ENCODE measurements at regions not wholly inside any gene's neighbourhood (a gene's known extent, or its start where the extent isn't known, plus 50 kb on each side); places are given as distances from the start of the nearest gene placed in this dataset.

DNA sequence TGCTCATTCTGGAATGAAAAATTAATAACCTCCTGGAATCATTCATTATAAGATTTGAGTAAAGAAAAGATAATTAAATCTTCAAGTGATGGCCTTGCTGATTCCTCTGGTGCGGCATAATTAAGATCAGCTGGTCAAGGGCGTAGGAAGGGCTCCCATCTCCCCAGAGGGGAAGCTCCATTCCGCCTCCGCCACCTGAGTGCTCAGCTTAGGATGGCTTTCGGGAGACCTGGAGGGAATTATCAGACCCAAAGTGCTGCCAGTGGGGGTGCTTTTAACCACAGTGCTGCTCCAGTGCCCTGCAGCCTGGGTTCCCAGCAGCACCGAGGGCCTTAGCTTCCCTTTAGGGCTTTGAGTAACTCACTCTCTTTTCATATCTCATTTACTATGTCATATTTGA lies 556.6 kb upstream of the RGMA start:
- ATAC-seq: no peak
- TF ChIP-seq ARNTL (CRISPR knock-in tag; IDR thresholded peaks at IDR 0.05; ENCODE audit: borderline replicate concordance, low read depth) (no peak), OSR1 (CRISPR knock-in tag; IDR thresholded peaks at IDR 0.05) (no peak), ZNF8 (CRISPR knock-in tag; IDR thresholded peaks at IDR 0.05) (no peak), SNAI2 (CRISPR knock-in tag; IDR thresholded peaks at IDR 0.05) (no peak), ZC3H10 (CRISPR knock-in tag; IDR thresholded peaks at IDR 0.05) (no peak), RARB (CRISPR knock-in tag; IDR thresholded peaks at IDR 0.05) (no peak), TCF4 (CRISPR knock-in tag; IDR thresholded peaks at IDR 0.05; ENCODE audit: borderline replicate concordance) (no peak), ZFP3 (CRISPR knock-in tag; IDR thresholded peaks at IDR 0.05) (no peak), PPARA (CRISPR knock-in tag; IDR thresholded peaks at IDR 0.05; ENCODE audit: borderline replicate concordance) (no peak), CSDC2 (CRISPR knock-in tag; IDR thresholded peaks at IDR 0.05) (no peak), ISL1 (CRISPR knock-in tag; IDR thresholded peaks at IDR 0.05) (no peak), GLIS3 (CRISPR knock-in tag; IDR thresholded peaks at IDR 0.05) (no peak), ZNF565 (CRISPR knock-in tag; conservative IDR thresholded peaks at IDR 0.05; ENCODE audit: low read depth) (no peak)
- TF ChIP-seq, protein P1, sequence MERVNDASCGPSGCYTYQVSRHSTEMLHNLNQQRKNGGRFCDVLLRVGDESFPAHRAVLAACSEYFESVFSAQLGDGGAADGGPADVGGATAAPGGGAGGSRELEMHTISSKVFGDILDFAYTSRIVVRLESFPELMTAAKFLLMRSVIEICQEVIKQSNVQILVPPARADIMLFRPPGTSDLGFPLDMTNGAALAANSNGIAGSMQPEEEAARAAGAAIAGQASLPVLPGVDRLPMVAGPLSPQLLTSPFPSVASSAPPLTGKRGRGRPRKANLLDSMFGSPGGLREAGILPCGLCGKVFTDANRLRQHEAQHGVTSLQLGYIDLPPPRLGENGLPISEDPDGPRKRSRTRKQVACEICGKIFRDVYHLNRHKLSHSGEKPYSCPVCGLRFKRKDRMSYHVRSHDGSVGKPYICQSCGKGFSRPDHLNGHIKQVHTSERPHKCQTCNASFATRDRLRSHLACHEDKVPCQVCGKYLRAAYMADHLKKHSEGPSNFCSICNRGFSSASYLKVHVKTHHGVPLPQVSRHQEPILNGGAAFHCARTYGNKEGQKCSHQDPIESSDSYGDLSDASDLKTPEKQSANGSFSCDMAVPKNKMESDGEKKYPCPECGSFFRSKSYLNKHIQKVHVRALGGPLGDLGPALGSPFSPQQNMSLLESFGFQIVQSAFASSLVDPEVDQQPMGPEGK (CRISPR knock-in tag; IDR thresholded peaks at IDR 0.05; ENCODE audit: borderline replicate concordance): no peak
- TF ChIP-seq, protein P2, sequence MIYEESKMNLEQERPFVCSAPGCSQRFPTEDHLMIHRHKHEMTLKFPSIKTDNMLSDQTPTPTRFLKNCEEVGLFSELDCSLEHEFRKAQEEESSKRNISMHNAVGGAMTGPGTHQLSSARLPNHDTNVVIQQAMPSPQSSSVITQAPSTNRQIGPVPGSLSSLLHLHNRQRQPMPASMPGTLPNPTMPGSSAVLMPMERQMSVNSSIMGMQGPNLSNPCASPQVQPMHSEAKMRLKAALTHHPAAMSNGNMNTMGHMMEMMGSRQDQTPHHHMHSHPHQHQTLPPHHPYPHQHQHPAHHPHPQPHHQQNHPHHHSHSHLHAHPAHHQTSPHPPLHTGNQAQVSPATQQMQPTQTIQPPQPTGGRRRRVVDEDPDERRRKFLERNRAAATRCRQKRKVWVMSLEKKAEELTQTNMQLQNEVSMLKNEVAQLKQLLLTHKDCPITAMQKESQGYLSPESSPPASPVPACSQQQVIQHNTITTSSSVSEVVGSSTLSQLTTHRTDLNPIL (CRISPR knock-in tag; IDR thresholded peaks at IDR 0.05; ENCODE audit: low read depth): no peak
- TF ChIP-seq, protein P3, sequence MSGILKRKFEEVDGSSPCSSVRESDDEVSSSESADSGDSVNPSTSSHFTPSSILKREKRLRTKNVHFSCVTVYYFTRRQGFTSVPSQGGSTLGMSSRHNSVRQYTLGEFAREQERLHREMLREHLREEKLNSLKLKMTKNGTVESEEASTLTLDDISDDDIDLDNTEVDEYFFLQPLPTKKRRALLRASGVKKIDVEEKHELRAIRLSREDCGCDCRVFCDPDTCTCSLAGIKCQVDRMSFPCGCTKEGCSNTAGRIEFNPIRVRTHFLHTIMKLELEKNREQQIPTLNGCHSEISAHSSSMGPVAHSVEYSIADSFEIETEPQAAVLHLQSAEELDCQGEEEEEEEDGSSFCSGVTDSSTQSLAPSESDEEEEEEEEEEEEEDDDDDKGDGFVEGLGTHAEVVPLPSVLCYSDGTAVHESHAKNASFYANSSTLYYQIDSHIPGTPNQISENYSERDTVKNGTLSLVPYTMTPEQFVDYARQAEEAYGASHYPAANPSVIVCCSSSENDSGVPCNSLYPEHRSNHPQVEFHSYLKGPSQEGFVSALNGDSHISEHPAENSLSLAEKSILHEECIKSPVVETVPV (CRISPR knock-in tag; IDR thresholded peaks at IDR 0.05): no peak
- TF ChIP-seq, protein P4, sequence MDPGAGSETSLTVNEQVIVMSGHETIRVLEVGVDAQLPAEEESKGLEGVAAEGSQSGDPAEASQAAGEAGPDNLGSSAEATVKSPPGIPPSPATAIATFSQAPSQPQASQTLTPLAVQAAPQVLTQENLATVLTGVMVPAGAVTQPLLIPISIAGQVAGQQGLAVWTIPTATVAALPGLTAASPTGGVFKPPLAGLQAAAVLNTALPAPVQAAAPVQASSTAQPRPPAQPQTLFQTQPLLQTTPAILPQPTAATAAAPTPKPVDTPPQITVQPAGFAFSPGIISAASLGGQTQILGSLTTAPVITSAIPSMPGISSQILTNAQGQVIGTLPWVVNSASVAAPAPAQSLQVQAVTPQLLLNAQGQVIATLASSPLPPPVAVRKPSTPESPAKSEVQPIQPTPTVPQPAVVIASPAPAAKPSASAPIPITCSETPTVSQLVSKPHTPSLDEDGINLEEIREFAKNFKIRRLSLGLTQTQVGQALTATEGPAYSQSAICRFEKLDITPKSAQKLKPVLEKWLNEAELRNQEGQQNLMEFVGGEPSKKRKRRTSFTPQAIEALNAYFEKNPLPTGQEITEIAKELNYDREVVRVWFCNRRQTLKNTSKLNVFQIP (CRISPR knock-in tag; IDR thresholded peaks at IDR 0.05; ENCODE audit: borderline replicate concordance, low read depth): no peak

DNA sequence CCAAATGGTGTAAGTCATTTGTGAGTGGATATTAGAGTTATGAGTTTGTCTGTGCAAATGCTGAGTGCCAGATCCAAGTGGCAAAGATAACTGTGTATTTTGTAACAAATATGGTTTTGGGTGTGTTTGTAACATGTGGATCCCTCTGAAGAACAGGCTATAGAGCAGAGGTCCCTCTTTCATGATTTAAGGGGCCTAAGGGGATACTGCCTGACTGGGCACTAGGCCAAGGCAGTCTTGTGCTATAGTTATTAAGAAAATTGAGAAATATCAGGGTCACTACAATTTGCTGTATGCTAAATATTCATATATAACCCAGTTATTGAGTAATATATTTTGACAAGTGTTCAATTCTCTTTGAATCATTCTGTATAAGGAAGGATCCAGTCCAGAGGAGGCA lies 555.6 kb upstream of the RGMA start:
- no peak for ATAC-seq
- TF ChIP-seq, protein P2 (CRISPR knock-in tag; IDR thresholded peaks at IDR 0.05; ENCODE audit: low read depth): no peak
- TF ChIP-seq SNAI2 (CRISPR knock-in tag; IDR thresholded peaks at IDR 0.05): no peak

DNA sequence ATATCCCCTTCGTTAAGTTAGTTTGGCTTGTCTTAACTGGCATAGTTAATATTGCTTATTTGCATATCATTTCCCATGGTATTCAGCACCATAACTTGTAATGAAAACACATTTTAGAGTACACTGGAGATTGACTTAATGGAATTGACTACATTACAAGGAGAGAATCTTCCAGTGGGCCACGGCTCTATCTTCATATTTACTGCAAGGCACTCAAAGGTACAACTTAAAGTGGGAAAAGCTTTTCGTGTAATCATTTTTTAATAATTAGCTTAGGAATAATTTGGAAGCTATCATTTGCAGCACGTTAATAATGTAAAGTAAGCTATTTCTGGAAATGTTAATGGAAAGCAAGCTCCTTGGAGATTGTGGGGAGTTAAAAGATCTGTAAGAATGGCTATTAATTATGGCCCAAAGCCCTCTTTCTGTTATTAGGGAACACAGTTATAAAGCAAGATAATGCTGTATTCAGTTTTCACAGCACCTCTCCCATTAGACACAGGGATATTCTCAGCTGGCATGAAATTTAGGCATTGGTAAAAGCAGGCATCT lies 551.5 kb upstream of the RGMA start:
- no peak for ATAC-seq
- TF ChIP-seq, protein P1 (CRISPR knock-in tag; IDR thresholded peaks at IDR 0.05; ENCODE audit: borderline replicate concordance): no peak
- TF ChIP-seq, protein P5, sequence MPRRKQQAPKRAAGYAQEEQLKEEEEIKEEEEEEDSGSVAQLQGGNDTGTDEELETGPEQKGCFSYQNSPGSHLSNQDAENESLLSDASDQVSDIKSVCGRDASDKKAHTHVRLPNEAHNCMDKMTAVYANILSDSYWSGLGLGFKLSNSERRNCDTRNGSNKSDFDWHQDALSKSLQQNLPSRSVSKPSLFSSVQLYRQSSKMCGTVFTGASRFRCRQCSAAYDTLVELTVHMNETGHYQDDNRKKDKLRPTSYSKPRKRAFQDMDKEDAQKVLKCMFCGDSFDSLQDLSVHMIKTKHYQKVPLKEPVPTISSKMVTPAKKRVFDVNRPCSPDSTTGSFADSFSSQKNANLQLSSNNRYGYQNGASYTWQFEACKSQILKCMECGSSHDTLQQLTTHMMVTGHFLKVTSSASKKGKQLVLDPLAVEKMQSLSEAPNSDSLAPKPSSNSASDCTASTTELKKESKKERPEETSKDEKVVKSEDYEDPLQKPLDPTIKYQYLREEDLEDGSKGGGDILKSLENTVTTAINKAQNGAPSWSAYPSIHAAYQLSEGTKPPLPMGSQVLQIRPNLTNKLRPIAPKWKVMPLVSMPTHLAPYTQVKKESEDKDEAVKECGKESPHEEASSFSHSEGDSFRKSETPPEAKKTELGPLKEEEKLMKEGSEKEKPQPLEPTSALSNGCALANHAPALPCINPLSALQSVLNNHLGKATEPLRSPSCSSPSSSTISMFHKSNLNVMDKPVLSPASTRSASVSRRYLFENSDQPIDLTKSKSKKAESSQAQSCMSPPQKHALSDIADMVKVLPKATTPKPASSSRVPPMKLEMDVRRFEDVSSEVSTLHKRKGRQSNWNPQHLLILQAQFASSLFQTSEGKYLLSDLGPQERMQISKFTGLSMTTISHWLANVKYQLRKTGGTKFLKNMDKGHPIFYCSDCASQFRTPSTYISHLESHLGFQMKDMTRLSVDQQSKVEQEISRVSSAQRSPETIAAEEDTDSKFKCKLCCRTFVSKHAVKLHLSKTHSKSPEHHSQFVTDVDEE (CRISPR knock-in tag; IDR thresholded peaks at IDR 0.05): no peak
- TF ChIP-seq SNAI2 (CRISPR knock-in tag; IDR thresholded peaks at IDR 0.05): no peak
- TF ChIP-seq PPARA (CRISPR knock-in tag; IDR thresholded peaks at IDR 0.05; ENCODE audit: borderline replicate concordance): no peak
- no peak for TF ChIP-seq ZNF8 (CRISPR knock-in tag; IDR thresholded peaks at IDR 0.05)
- TF ChIP-seq ZNF565 (CRISPR knock-in tag; conservative IDR thresholded peaks at IDR 0.05; ENCODE audit: low read depth): no peak
- TF ChIP-seq, protein P2 (CRISPR knock-in tag; IDR thresholded peaks at IDR 0.05; ENCODE audit: low read depth): no peak
- TF ChIP-seq BACH2 (CRISPR knock-in tag; IDR thresholded peaks at IDR 0.05; ENCODE audit: borderline replicate concordance): no peak
